HG02970 (cell line): ENCODE measurements at regions not wholly inside any gene's neighbourhood (a gene's known extent, or its start where the extent isn't known, plus 50 kb on each side); places are given as distances from the start of the nearest gene placed in this dataset.

ENCODE experiments used
- ATAC-seq: cut with Tn5 transposase; IDR thresholded peaks from one replicate; pipeline ENCODE4 v1.9.1; 2021; ENCODE audit warnings: mild to moderate bottlenecking, moderate library complexity, moderate number of reproducible peaks; ENCODE audit not compliant: unreplicated experiment, low FRiP score

DNA sequence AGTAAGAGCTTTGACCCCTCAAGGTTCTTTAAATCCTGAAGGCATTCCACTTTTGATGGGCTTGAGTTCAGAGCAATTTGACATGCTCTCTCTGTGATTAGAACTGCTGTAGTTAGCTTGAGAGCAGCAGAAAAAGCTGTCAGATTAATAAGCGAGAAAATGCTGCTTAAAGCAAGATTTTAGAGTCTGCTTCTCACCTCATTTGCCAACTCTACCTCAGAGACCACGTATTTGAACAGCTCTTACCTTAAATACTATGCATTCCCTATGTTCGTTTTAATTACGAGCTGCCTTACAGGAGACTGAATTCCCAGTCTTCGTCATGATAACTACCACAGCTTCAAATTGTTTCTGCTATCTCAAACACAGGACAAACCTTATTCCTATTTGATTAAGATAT lies 253.4 kb downstream of the SLITRK6 start:
- ATAC-seq = no peak

DNA sequence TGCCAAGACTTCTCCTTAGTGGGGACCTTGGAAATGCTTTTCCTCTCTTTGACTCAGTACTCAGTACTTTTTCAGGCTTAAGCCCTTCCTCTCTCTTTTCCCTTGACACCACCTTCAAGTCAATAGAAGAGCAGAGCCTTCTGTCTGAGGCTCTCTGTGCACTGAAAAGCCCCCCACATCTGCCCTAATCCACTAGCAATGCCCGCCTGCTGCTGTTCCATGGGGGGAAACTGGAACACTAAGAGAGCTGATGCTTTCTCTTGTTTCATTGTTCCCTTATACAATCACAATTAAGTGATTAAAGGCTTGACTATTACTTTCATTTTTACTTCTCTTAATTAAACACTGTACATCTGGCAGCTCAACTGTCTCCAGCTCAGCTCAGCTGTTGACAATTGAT lies 254.5 kb downstream of the SLITRK6 start:
- ATAC-seq = no peak

DNA sequence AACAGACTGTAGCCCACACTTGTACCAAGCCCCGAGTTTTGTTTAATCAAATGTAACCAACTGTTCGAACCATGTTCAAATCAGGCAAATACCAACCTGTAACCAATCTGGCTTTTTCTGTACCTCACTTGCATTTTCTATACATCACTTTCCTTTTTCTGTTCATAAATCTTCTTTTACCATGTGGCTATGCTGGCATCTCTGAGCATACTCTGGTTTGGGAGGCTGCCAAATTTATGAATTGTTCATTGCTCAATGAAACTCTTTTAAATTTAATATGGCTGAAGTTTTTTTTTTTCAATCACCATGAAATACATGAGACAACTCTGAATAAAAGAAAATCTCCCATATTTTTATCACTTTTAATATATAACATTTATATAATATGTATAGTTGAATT lies 256.1 kb downstream of the SLITRK6 start:
- no peak for ATAC-seq

DNA sequence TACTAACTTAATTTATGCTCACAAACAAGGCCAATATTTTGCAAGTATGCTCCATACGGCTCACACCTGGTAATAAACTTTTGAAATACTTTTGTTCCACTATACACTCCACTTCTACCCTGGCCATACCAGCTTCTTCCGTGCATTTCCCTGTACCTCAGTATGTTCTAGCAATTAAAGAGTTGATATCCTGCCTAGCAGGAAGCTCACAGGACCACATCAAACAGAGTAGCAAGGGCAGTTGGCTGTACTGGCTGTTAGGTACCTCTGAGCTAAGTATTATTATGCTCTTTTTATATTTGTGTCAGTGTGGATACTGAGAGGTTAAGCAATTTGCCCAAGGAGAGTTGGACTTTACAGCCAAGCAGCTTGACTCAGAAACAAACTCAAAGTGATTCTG lies 257.7 kb downstream of the SLITRK6 start:
- ATAC-seq = no peak

DNA sequence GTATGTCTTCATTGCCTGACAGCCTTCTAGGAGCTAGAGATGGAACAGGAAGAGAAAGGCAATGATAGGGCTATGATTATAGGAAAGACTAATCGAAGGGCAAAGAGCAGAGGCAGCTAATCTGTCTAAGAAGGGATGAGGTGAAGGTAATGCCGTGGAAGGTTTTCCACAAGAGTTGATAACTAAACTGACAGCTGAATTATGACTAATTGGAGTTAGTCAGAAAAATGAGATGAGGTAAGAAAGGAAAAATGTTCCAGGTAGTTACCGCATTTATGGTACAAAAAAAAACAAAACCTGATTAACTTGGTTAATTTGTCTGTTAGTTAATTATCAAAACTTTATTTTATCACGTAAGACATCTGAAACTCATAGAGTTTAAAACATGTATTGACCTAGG lies 260.3 kb downstream of the SLITRK6 start:
- ATAC-seq = no peak

DNA sequence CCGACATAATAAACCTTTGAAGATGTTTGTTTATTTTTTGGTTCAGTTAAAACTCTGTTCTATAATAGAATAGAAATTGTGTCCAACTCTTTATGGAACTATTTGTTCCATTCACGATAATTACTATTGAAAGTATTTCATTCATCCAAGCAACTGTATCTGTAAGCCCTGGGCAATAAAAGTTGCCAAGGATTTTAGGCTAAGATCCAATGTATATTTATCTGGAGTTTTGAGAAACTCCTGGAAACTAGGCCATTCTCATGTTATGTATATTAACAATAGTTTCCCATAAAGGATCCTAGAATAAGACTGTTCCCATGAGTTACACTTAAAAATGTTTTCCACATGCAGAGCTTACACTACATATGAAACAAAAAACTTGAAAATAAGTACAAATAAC lies 261.6 kb downstream of the SLITRK6 start:
- ATAC-seq = no peak

DNA sequence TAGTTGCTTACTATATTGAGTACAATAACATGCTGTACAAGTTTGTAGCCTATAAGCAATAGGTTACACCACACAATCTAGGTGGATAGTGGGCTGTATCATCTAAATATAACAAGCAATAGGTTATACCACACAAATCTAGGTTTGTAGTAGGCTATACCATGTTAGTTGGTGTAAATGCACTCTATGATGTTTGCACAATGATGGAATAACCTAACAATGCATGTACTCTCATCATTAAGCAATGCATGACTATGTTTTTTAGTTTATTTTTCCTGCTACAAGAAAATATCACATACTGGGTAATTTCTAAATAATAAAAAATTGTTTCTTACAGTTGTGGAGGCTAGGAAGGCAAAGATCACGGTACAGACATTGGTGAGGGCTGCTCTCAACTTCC lies 262.5 kb downstream of the SLITRK6 start:
- ATAC-seq = no peak

DNA sequence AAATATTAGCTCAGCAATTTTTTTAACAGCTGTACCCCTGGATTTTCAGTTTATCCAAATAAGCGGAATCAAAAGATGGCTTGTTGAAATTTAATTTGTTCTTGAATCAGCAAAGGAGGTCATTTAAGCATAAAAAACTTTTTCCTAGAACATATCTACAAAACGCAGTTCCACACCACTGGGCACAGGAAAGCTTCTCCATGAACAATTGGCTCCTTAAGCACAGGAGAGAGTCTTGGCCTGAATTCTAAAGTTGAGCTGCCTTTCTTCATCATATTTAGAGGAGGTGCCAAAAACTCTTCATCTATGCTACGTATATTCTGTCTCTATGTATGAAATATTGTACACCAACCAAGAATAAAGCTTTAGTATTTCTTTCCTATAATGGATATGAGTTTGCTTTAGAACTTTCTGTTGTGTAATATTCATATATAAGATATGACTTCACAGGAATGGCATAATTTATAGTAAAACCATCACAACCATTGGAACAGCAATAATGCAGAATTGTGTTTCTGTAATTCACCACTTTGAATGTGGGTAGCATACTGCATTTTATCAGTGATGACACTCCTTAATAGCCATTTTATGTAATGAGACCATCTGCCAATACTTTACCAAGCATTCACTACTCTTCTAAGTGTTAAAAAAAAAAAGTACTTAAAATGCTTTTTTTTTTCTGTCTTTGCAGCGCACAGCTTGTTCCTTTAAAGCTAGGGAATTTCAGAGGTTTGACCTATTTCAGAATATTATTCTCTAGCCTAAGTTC lies 263.7 kb downstream of the SLITRK6 start:
- ATAC-seq = no peak

DNA sequence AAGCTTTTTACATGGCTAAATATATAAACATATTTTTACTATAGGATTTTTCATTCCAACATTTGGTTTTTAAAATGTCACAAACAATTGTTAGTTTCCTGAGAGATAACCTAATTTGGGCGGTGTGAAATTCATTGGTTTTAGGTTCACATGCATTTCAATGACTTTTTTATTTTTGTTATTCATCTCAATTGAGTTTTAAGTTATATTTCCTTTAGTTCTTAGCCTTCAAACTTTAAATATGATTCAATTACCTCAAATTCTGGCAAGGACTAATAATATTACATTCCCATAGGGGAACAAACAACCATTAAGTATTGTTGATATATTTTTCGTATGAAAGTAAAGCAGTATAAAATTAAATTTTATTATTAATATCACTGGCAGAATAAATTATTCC lies 265.3 kb downstream of the SLITRK6 start:
- ATAC-seq = no peak

DNA sequence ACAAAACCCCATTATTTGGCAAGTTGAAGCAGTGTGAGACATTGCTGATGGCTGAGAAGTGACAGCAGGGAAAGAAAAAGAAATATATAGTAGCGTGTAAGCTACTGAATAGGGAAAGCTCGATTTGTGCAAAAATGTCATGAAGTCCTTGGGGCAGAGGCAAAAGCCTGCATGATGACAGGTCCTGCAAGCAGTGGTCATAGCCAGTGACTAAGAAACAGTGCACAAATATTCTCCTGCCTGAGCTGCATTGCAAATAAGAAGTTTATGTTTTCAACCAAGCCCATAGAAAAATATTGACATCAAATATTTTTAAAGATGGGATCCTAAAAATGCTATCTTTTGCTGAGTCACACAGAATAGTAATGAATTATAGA lies 270.0 kb downstream of the SLITRK6 start:
- no peak for ATAC-seq

DNA sequence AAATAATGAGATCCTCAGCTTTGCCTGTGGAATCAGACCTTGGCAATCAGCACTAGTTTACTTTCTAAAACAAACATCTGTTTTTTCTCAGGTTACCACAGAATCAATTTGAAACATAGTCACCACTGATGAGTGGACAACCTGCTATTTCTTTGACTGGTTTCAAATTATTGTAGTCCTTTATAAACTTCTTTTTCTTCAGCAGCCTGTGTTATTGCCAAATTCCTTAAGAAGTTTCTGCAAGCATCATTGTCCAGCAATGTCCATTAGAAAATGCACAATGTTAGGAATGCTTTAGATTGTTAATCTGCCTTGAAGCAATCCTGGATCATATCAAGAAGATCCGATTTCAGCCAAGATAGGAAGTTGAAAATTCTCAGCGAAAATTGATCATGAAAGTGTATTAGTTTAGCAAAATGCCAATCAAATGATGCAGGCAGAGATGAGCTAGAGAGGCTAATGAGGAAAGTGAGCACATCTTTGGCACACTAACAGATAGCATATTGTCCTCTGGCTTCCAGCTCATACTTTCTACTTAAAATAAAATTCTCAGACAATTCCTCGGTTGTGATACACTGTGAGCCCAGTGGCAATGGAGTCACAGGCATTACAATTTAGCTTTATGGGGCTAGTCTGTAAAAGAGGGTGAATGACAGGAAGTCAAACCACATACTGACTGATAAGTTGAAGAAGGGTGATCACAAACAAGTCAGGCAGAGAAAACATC lies 270.6 kb downstream of the SLITRK6 start:
- no peak for ATAC-seq

DNA sequence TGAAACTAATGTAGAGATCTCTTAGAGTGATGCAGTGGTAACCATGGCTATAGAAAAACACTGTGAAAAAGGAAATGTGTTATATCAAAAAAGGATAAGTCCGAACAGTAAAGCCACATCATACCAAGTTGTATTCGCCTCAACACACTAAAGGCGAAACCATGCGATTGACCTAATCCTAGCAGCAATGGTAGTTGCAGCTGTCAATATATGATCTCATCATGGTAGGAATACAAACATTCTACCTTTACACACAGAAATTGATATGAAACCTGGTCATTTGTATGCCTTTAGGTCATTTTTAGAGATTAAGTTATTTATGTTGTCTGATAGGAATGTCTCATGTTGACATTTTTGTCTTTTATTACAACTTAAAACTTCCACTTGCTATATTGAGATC lies 271.9 kb downstream of the SLITRK6 start:
- no peak for ATAC-seq

DNA sequence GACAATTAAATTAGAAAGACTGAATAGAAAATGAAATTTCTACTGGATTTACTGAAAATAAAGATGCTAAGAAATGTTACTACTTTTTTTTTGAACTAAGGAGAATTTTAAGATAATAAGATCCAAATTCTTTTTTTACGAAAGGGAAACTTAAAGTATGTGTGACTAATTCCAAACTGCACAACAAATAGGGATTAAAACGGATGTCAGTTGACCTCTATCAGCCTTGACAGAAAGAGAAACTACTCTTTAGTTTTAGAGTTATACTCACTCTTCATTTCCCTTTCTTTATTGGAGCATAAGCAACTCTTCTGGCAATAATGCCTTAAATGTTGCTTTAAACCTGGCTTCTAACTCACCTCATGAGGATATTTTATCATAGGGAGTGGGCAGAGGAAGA lies 273.8 kb downstream of the SLITRK6 start:
- ATAC-seq = no peak

DNA sequence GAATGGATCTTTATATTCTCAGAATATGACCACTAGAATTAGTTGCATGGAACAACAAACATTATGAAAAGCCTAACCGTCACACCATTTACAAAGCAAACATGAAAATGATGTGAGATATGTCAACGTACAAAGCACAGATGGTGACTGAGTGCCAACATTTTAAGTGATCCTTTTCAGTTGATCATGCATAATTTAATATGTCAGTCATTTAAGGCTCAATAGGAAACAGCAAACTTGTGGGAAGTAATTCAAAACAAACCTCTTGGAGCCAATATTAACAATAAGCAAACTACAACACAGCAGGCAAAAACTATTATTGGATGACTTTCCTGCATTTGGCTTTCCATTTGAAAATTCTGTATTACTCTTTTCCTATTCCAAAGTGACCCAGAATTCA lies 277.6 kb downstream of the SLITRK6 start:
- no peak for ATAC-seq

DNA sequence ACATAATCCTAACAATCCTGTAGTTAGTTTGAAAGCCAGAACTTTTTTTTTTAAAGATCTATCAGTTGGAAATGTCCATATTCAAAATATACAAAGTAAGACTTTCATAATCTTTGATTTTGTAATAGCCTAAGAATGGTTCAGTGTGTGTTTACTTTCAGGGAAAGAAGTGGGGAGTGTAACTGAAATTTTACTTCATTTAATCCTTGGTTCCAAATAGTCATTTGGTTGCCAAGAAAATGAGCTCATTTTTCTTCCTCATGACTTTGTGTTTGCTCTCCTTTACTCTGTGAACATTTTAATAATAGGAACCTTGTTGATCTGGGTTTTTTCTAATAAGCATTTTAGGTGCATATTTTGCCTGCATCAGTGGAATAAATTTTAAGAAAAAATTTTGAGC lies 278.8 kb downstream of the SLITRK6 start:
- ATAC-seq = no peak

DNA sequence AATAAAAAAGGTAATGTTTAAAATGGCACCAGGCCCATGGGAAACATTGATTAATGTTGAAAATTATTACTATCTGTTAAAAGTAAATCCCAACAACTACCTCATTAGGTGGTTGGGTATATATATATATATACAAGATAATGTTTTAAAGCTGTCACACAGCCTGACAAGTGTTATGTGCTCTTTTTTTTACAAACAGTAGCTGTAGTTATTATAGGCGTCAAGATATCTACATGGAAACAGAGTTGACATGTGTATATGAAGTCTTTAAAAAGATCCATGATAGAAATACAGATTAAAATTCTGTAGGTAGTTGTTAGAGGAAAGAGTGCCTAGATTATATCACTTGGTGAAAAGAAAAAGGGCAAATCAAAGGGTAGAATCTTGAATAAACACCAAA lies 279.9 kb downstream of the SLITRK6 start:
- ATAC-seq = no peak

DNA sequence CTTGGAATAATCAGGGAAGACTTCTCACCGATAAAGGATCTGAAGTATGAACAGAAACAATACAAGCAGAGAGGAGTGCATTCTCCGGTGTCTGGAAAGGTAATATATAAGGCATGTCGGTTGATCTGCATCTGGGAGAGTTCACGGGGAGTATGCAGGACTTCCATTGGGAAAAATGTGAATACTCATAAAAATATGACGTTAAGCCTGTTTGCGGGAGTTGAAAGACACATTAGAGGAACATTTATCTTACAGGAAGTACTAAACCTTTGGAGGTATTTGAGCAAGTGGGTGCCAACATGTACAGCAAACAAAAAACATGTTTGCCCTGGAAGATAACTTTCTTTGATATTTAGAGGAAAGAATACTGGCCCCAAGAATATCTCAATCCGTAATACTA lies 286.8 kb downstream of the SLITRK6 start:
- ATAC-seq = no peak

DNA sequence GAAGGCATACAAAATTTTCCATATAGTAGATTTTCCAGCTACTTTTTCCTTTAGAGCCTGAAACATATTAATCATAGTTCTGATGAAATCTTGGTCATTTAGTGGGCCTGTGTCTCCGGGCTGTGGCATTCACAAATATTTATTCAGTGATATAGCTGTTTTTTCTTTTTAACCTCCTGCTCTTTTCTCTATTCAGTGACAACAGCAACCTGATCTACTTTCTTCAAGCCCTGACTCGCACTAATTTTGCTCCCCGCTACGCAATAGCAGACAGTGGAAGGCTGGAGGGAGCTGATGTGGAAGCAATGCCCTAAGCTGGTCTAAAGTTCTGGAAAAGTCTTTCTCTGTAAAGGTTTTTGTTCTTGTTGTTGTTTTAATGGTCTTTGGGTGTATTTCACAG lies 289.7 kb downstream of the SLITRK6 start:
- ATAC-seq = no peak

DNA sequence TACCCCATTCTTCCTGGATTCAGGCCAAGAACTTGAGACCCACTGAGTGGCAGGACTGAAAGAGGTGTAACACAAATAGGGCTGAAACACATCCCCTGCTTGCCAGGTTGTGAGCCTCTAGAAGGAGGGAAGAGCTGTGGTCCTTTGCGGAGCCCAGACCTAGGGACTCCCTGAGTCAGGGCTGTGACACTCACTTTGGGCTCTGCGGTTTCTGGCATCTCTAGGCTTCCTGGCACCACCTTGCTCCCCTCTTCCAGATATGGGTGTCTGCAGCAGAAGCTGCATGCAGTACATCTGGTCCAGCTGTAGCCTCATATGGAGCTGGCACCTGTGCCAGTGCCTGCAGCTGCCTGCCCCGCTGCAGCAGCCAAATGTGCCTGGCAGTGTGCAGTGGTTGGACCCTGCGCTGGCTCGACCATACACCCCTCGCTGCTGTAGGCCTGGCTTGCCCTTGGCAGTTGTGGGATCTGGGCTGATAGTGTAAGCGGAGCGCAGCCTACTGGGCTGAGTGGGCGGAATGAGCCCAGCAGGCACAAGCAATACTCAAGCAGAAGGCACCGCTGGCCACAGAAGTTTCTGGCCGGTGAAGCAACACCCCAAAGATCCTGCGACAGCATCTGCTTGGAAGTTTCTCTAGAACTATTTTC lies 290.4 kb downstream of the SLITRK6 start:
- ATAC-seq = no peak

DNA sequence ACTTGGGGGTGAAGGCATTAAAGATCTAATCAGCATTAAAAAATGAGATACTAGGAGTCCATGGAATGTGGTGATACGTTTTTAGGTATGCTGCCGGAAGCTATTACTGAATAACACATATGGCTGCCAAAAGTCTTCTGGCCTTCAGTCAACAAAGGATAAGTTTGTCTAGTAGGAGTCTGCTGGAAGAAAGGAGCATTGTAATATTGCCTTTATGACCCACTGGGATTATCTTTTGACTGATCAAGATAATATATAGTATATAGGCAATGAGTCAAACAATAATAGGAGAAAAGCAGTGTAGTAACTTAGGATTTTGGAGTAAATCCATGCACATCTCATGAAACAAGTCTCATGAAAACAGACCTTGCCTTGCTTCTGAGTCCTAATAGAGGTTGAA lies 295.4 kb downstream of the SLITRK6 start:
- no peak for ATAC-seq

DNA sequence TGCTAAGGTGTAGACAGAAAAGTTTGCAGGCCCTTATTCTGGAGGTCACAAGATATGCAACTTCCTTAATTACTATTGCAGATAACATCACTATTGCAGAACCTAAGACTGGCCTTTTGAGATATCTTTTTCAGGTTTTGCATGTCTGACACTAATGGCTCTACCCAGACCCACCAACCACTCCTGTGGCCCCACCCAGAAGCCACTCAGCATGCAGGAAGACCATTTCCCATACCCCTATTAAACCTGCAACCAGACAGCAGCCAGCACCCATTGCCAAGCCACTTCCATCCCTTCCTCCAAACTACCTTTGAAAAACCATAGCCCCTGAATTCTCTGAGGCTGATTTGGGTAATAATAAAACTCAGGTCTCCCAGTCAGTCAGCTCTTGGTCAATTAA lies 297.6 kb downstream of the SLITRK6 start:
- ATAC-seq = no peak
